SK-N-MC (cell line): ENCODE measurements at regions not wholly inside any gene's neighbourhood (a gene's known extent, or its start where the extent isn't known, plus 50 kb on each side); places are given as distances from the start of the nearest gene placed in this dataset.

Experiments used
- EZH2 ChIP-seq: fragments of 200-600 bp; sonication (generic); IDR thresholded peaks from one replicate; pipeline ENCODE4 v1.6.1; 2017; ENCODE audit warnings: antibody characterized with exemption
- POLR2AphosphoS5 ChIP-seq: IDR thresholded peaks from 2 replicates; pipeline ENCODE4 v1.6.1; 2012; ENCODE audit warnings: mild to moderate bottlenecking, low read depth, low read length, borderline replicate concordance

DNA sequence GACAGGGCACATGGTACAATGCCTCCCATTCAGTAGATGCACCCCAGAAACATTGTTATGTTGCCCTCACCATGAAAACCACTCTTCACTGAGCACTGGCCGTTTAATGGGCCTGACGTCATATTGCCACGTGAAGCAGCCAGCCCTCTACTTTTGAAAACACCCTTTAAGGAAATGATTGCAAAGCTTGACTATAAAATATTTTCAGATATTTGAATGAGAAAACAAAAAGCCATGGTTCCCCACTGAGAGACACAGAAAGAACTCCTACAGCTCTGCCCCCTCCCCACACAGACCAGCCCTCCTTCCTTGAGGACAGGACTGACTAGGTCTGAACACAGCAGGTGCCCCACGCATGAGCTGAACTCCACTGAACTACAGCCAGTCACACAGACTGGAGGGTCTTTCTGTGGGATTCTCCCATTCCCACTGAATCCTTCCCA is 349.1 kb downstream of the ANAPC1 start:
- TF ChIP-seq EZH2 (no peak), POLR2AphosphoS5 (no peak)
